ENCODE measurements at regions not wholly inside any gene's neighbourhood (a gene's known extent, or its start where the extent isn't known, plus 50 kb on each side); places are given as distances from the start of the nearest gene placed in this dataset.

- TF ChIP-seq POLR2A (IDR thresholded peaks at IDR 0.05; ENCODE audit: low read length) = no peak
- TF ChIP-seq GATA1 (IDR thresholded peaks at IDR 0.05; ENCODE audit: low read depth, low read length) = no peak
Observed at GRCh38 chr13:65606622-65607021, 1623.5 kb downstream of the PCDH9 start.
